Coronary artery (tissue), 2 donors: ENCODE measurements at regions not wholly inside any gene's neighbourhood (a gene's known extent, or its start where the extent isn't known, plus 50 kb on each side); places are given as distances from the start of the nearest gene placed in this dataset.

Source experiments
- DNase-seq: peaks from one replicate; pipeline ENCODE4 v3.0.0-alpha.2; 2017; ENCODE audit warnings: low spot score
- H3K27ac ChIP-seq, 2 donors: fragments of 200-600 bp; sonication (generic); one replicate each; pipeline ENCODE4 v1.5.1; 2016 to 2019
- H3K4me3 ChIP-seq: fragments of 200-600 bp; sonication (generic); 2 replicates; pipeline ENCODE4 v1.5.1; 2016; ENCODE audit warnings: mild to moderate bottlenecking, moderate library complexity
- CTCF ChIP-seq: fragments of 200-600 bp; sonication (generic); IDR thresholded peaks from one replicate; pipeline ENCODE4 v1.5.1; 2019; ENCODE audit warnings: antibody characterized with exemption

- no peak for TF ChIP-seq CTCF
- no peak for DNase-seq
- Histone ChIP-seq H3K27ac (no peak overlapping the region), H3K4me3 (no peak overlapping the region)
These were observed 1082.0 kb downstream of the RAPGEF2 start for GRCh38 chr4:160184884-160185283.

DNA sequence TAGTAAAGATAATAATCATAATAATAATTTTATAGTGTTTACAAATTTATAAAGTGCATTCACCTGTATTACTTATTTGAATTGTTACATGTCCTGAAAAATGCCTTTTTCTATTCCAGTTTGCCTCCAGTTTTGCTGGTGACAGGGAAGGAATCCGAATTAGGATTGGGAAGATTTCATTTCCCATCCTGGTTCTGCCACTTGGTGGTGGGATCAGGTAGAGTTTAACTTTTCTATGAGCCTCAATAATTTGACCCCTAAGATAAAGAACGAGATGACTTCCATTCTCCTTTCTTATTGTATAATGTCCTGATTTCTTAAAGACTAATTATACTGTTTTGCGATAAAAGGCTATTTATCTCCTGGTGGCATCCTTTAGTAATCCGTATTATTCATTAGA lies 1090.9 kb downstream of the RAPGEF2 start:
- TF ChIP-seq CTCF, result no peak
- Histone ChIP-seq H3K4me3 (no peak overlapping the region), H3K27ac (no peak overlapping the region)

GRCh38 chr4:160194716-160195115 lies 1091.8 kb downstream of the RAPGEF2 start:
- TF ChIP-seq CTCF, result no peak
- H3K27ac ChIP-seq, result no peak overlapping the region
- no peak for DNase-seq

More for the DNA sequence above, 1090.9 kb downstream of the RAPGEF2 start:
- no peak for DNase-seq

DNA sequence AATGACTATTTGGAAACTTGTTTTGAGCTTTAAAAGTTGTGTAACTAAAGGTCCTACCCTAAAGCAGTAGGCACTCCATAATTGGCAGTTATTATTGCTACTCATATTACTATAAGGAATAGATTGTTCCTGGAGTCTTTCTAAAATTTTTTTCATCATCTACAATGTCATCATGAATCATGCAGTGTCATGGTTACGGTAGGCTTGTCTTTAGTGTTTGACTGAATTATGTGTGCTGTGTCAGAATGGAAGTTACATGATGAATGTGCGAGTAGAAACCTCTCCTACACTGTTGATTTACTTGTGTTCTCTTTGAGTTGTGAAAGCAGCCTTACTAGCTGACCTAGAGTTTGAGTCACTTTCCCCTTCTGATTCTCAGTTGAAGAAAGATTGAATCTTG lies 1099.9 kb downstream of the RAPGEF2 start:
- TF ChIP-seq CTCF, result no peak
- DNase-seq, result no peak

More at GRCh38 chr4:160194716-160195115, 1091.8 kb downstream of the RAPGEF2 start:
- H3K4me3 ChIP-seq, result no peak overlapping the region

DNA sequence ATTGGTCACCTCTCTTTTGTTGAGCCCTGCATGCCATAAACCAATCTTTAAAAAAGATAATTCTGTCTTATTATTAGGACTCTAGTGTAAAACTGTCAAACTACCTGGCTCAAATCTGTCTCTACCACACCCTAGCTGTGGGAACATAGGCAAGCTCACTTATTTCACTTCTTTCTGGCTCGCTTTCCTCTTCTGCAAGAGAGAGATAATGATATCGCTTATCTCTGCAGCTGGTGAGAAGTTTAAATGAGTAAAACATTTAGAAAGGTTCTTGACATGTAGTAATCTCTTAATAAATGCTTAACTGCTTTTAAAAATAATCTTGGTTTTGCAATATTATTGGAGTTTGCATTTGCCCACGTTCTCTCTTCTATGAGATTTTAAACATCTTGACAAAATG lies 1109.2 kb downstream of the RAPGEF2 start:
- TF ChIP-seq CTCF, result no peak
- no peak for DNase-seq
- no peak overlapping the region for H3K4me3 ChIP-seq
- no peak overlapping the region for H3K27ac ChIP-seq

More for the DNA sequence above, 1099.9 kb downstream of the RAPGEF2 start:
- Histone ChIP-seq H3K4me3 (no peak overlapping the region), H3K27ac (no peak overlapping the region)

DNA sequence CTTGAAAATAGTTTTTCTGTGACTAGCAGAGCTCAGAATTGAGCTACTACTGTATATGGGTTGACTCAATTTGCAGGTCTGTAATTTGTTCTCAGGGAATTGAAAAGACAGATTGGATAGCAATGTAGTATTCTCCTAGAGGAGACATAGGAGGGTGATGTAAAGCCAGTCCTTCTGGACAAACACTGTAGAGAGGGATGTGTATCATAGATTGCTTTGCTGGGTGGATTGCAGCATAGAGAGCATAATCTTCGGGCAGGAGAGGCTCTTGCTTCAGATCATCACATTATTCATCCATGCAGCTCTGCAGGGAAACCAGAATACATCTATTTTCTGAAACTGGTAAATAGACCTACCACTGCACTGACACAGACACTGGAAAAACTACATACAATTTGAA lies 1110.5 kb downstream of the RAPGEF2 start:
- no peak overlapping the region for H3K4me3 ChIP-seq
- DNase-seq, result no peak
- no peak for TF ChIP-seq CTCF
- H3K27ac ChIP-seq, result no peak overlapping the region

- no peak for TF ChIP-seq CTCF
- H3K4me3 ChIP-seq, result no peak overlapping the region
- no peak for DNase-seq
- no peak overlapping the region for H3K27ac ChIP-seq
These were observed 1114.5 kb downstream of the RAPGEF2 start for GRCh38 chr4:160217352-160217751.
